GM13977 (cell line): ENCODE measurements at regions not wholly inside any gene's neighbourhood (a gene's known extent, or its start where the extent isn't known, plus 50 kb on each side); places are given as distances from the start of the nearest gene placed in this dataset.
"Not testable (repeated sequence)": the region's sequence is repeated elsewhere in the genome, so short reads cannot be mapped to it uniquely, and the experiment has no call there.

Experiments used
- DNase-seq: peaks from one replicate; pipeline ENCODE4 v3.0.0; 2012; ENCODE audit warnings: low spot score
- CTCF ChIP-seq: IDR thresholded peaks from 2 replicates; pipeline ENCODE4 v1.5.1; 2012; ENCODE audit warnings: mild to moderate bottlenecking, control low read depth; ENCODE audit not compliant: insufficient read depth; ENCODE audit errors: extremely low read depth, missing control alignments
- in situ Hi-C: fragments of 300-500 bp; cut with MboI; formaldehyde crosslinking; loops from one replicate; pipeline ENCODE4 v1.12.0; 2022; ENCODE audit warnings: low sequenced_read_pairs, low pct_unique_long_range_greater_than_20kb, mixed read lengths, inconsistent platforms; ENCODE audit not compliant: unreplicated experiment

DNA sequence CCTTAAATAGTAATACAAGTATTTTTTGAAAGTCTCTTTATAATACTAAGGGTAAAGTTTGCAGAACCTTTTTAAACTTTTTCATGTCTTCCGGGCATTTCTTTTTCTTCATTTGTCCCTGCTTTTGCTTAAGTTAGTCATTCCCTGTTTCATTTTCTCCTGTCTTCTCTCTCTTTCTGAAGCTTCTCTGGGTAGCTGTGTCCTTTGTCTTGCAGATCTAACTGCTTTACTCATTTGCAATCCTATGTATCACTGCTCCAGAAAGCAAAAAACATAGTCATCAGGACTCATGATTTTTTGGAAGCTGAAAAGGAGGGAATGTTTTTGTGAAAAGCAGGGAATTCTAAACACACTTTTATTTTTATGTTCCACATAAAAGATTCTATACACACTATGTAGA is 301.7 kb downstream of the MRPS30 start:
- no peak for DNase-seq
- no peak for TF ChIP-seq CTCF
- in situ Hi-C loops: no loop called here

DNA sequence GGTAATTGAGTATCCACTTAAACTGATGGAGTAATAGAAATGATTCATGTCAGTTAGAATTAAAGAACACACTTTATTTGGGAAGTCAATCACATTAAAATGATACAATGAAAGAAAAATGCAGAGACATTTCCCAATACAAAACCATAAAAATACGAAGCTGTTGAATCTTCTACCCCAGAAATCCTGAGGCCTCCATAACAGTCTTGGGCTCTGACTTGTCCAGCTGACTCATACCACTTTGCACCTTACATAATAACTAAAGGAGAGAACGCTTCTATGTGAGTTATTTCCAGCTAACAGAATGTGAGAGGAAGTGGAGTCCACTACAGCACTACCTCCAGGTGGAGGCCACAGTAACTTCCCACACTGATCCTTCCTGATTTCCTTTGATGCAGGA is 305.0 kb downstream of the MRPS30 start:
- no peak for DNase-seq
- no peak for TF ChIP-seq CTCF
- in situ Hi-C loops: no loop called here

DNA sequence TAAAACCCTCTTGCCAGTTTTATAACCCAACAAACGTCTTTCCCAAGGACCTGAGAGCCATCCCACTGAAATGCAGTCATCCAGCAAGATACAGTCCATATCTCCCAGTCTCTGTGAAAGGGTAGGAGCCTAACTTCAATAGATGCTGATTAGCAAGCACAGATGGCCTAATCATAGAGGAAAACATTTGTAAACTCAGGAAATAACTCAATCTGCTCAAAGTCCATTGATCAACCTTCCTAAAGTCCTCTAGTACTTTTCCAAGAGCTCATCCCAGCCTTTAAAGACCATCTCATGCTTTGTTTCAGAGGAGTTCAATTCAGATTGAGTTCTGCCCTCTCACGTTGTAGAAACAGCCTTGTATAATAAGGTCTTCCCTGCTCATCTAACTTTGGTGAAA is 324.2 kb downstream of the MRPS30 start:
- DNase-seq: no peak
- TF ChIP-seq CTCF: no peak
- in situ Hi-C loops: no loop called here

DNA sequence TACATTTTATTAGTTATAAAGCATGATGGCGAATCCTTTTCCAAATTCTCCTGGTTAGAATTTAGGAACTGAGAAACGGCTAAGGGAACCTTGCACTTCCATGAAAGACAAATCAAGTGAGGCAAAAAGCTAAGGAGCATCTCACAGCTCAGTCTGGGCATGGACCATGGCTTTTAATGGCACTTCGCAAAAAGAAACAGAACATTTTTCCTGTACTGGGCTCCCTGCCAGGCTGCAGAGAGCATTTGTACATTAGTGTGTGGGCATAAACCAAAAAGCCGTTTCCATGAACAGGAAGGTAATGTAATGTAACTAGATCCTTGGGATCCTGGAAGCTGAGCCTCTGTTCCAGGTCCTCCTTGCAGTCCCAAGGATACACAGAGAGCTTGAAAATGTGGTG is 354.2 kb downstream of the MRPS30 start:
- in situ Hi-C loops: no loop called here
- no peak for TF ChIP-seq CTCF
- DNase-seq: no peak

DNA sequence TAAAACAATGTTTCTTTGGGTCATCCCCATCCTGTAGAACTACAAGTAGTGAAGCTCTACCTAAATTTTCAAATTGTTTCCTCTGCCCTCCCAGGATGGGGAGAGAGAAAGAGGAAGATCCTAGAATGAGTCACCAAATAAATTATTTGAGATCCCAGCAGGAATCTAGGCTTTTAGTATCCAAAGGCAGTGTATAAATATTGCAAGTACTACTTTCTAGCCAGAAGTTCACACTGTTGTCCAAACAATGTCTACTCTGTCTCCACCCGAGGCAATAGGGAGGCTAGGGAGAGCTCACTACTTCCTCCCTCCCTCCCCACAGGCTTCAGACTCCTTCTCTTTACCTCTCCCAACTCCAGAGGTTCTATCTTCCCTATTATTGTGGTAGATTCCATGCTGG is 362.8 kb downstream of the MRPS30 start:
- in situ Hi-C loops: no loop called here
- no peak for DNase-seq
- TF ChIP-seq CTCF: no peak

- DNase-seq, in situ Hi-C loops: not testable (repeated sequence)
Measured at GRCh38 chr5:45172634-45173033, 363.9 kb downstream of the MRPS30 start.

GRCh38 chr5:45179686-45180085 is 370.9 kb downstream of the MRPS30 start:
- DNase-seq: no peak
- TF ChIP-seq CTCF: no peak
- in situ Hi-C loops: no loop called here
